Globus pallidus (tissue), 1 donor: ENCODE measurements at regions not wholly inside any gene's neighbourhood (a gene's known extent, or its start where the extent isn't known, plus 50 kb on each side); places are given as distances from the start of the nearest gene placed in this dataset.
"Not testable (repeated sequence)": the region's sequence is repeated elsewhere in the genome, so short reads cannot be mapped to it uniquely, and the experiment has no call there.

ENCODE experiments used
- DNase-seq: peaks from one replicate; pipeline ENCODE4 v3.0.0-alpha.2; 2015; ENCODE audit warnings: low spot score

DNA sequence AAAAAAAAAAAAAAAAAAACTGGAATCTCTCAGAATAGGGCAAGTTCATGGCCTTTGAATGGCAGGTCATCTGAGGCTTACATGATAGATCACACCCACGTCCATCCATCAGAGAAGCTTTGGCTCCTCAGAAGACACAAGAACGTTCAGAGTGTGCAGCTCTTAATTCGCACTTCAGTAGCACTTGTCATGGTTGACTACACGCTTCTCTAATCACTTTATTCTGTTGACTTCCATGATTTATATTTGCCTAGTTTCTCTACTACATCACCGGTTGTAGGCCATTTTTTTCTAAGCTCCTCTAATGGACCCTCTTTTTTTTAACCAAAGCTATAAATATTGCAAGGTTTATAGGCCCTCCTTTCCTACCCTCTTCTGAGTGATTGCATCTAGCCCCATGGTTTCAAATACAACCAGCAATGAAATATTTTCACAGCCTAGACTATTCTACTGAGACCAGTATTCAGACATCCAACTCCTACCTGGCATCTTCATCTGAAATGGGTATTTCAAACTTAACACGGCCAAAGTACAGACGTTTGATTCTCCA lies 305.4 kb upstream of the CELF2 start:
- no peak for DNase-seq

DNA sequence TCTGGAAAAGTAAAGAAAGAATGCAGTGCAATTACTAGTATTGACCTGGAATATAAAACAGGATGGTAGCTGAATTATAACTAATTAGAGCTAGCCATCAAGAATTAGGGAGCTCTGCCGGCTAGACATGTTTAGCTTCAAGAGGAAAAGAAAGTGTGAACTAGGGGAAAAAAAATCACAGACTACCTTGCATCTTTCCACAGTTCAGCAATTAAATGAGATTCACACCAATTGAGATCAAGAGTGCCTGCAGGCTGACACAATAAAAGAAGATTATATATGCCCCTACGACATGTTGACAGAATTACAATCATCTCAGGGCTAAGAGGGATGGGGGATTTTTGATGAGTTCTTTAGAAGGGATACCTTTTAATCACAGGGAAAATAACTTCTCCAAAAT lies 303.3 kb upstream of the CELF2 start:
- DNase-seq: no peak

DNA sequence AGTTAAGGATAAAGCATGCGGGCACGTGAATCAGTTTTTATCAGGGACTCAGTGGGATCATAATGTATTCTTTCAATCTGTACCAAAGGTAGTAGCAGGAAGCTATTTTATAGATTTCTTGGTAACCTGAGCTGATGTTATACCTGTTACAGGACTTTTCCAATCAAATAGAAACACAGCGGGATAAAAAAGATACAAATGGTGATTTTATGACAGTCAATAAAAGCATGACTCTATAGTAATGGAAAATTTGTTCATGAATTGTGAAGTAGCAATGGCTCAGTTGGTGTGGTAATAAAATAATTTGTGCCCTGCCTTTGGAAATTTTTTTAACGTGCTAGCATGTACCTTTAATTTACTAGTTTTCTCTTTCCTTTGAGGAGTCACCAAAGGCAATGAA lies 300.7 kb upstream of the CELF2 start:
- no peak for DNase-seq

DNA sequence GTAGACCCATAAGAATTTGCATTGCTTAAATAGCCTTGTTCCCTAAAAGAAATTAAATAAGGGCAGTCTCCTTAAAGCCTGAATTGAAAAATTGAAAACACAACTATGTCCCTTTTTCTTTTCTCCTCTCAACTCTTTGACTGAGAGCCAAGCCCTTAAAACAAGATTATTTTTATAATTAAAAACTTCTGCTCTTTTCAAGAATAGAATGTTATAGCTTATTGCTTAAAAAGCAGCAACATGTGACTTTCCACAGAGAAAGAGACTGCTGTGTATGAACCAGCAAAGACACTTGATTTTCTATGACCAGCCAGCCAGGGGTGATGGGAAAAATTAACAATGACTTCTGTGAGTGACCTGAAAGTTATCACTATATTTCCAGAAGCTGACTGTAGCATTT lies 295.2 kb upstream of the CELF2 start:
- DNase-seq: no peak

DNA sequence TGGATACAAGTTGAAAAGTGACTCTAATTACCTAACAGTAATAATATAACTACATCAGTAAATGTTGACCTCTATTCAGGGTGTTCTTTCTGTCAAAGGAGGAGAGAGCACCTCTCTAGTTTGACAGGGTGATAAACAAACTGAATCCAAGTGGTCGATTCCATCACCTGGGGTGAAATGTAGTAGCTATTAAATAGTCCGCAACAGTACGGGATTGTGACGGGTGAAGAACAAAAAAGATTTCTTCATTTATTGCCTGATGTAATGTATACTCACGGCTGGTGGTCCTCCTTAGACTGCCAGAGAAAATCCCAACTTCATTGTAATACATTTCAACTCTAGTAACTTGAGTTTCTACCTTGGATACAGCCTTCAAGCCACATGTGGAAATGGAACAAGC lies 292.5 kb upstream of the CELF2 start:
- DNase-seq: no peak

DNA sequence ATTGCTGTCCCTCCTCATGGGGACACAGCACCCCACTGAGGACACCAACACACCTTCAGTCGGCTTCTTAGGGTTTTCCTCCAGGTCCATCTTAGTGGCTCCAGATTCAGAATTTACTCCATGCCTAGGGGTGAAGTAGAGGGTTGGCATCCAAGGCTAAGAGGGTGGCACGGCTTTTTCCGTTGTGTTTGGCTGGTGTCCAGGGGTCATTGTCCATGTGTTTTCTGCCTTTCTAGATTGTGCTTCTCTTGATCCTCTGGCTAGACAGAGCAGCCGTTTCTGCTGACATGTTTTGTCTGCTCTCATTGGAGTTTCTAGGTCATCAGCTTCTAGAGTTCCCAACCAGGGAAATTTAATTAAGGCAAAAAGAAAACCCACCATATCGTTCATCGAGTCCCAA lies 291.6 kb upstream of the CELF2 start:
- no peak for DNase-seq

DNA sequence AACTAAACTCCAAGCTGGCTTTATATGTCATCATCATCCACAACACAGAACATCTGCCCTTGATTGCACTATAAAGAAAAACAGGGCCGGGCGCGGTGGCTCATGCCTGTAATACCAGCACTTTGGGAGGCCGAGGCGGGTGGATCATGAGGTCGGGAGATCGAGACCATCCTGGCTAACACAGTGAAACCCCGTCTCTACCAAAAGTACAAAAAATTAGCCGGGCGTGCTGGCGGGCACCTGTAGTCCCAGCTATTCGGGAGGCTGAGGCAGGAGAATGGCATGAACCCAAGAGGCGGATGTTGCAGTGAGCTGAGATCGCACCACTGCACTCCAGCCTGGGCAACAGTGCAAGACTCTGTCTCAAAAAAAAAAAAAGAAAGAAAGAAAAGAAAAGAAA lies 290.3 kb upstream of the CELF2 start:
- DNase-seq: not testable (repeated sequence)

DNA sequence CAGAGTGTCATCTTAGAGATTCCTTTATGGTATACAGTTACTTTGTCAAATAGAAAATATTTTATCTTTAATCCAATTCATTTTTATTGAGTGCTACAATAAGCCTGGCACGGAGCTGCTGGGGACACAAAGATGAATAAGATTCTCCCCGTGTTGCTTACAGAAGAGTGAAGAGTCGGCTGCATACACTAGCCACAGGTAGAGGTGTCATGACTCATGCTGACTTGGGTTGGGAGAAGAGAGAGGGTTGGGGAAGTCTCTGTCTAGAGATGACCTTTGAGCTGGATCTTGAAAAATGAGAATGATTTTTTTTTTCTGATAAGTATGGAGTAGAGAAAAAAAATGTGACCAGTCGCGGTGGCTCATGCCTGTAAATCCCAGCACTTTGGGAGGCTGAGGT lies 289.9 kb upstream of the CELF2 start:
- no peak for DNase-seq

DNA sequence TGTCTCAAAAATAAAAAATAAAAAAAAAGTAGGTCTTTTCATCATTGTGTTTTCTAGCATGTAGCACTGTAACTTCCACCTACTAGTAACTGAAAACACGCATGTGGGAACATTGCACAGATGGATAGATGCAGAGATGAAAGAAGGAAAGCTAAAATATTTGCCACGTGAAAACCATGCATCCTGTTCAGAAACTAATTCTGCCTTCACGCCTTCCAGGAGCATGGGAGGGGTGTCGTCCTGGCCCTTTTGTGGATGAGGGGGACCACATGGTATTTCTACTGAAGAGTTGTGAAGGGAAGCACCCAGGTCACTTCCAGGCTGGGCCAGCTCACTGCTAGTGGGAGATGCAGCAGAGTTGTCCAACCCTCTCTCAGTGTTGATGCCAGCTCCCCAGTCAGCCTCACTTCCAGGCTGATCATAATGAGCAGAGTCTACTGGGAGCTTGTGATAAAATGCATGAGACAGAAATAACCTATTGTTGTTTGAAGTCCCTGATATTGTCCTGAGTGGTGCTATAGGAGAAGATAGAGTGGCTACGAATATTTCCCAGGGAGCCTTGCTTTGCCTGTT lies 287.1 kb upstream of the CELF2 start:
- no peak for DNase-seq

DNA sequence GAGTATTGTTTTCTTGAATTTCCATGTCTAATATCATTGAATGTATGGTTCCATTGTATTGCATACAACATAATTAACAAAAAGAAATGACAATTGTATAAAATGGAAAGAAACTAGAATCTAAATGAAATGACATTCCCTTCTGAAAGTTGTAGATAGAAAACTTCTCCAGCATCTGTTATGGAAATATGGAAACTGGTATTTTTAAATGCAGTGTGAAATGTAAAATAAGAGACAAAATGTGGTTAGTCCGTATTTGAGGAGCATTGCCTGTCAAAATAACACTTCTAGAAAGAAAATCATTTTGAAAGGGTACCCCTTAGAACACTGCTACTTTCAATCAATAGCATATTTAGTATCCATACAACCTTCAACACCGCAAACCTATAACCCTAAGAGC lies 286.3 kb upstream of the CELF2 start:
- no peak for DNase-seq

DNA sequence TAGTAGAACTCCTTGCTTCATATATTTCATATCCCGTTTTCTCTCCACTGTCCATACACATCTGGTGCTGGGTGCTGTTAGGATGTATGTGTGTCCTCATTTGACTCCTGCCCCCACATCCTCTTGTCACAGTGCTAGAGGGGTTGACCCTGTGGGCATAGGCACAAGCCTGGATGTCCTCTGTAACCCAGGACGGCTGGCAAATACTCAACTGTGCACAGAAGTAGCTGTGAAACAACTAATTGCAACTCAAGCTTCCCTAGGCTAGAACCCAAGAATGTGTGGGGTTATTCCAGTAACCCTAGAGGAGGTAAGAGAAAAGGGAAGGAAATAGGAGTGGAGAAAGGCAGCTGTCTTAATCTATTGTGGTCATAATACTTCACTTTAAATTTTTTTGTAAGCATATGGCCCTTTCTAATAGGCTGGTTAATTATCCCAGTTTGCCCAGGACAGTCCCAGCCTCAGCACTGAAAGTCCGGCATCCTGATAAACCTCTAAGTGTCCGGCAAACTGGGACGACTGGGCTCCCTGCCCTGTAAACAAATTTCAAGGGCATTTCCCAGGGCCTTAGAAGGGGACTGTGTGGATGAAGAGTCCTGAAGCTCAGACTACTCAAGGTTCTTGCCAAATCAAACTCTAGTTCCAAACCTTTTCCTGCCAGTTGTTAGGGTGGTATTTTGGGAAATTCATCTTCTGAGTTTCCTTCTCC lies 283.2 kb upstream of the CELF2 start:
- peak; percentile 7 for DNase-seq

DNA sequence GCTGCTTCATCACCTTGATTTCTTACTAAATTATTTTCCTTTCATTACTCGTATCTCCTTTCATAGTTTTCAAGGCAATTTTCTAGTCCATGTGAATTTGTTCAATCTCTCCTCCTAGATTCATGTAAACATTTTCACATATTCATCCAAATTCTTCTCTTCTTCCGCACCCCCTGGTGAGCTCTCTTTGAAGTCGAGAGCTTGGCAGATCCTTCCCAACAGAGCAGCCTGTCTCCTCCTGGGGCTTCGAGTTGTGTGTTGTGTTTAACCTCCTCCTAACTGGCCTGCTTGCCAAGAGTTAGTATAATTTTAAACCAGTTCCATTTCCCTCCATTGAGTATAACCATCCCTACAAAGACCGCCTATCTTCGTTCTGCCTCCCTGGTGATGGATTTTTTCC lies 272.4 kb upstream of the CELF2 start:
- DNase-seq: no peak

DNA sequence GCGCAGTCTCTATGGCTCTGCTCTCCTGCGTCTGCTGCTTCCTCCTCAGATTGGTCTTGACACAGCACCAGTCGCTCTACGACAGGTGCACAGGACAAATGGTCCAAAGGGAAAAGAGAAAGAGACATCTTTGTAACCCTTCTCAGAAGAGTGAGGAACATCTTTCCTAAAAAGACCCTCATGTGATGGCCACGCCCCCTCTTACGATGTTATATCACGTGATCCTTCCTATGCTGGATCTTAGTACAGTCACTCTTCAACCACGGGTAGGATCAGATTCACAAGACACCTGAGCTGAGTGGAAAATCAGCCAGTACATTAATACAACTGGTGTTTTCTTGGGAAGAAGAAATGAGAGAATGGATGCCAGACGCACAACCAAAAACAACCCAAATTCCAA lies 262.2 kb upstream of the CELF2 start:
- DNase-seq: no peak

DNA sequence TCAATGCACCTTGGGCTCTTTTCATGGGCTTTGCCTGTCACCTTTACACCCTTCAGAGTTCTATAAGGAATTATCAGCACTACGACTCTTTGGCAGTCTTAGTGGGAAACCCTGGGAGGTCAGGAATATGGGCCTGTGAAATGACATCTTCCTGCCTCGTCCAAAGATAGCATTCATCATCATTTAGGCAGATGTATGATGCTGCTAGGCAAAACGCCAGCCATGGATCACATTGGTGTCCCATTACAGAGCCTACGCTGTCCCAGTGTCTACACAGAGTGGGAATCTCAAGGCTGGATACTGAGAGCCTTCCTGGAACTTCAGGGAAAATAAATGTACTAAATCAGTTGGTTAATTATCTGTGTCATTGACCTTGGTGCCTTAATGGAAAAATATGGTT lies 259.4 kb upstream of the CELF2 start:
- no peak for DNase-seq

DNA sequence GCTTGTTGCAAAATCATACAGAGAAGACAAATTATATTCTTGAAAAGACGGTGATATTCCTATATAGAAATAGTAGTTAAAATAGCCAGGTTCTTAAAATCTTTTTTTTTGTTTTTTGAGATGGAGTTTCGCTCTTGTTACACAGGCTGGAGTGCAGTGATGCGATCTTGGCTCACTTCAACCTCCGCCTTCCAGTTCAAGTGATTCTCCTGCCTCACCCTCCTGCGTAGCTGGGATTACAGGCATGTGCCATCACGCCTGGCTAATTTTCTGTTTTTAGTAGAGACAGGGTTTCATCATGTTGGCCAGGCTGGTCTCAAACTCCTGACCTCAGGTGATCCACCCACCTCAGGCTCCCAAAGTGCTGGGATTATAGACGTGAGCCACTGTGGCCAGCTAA lies 257.9 kb upstream of the CELF2 start:
- not testable (repeated sequence) for DNase-seq

DNA sequence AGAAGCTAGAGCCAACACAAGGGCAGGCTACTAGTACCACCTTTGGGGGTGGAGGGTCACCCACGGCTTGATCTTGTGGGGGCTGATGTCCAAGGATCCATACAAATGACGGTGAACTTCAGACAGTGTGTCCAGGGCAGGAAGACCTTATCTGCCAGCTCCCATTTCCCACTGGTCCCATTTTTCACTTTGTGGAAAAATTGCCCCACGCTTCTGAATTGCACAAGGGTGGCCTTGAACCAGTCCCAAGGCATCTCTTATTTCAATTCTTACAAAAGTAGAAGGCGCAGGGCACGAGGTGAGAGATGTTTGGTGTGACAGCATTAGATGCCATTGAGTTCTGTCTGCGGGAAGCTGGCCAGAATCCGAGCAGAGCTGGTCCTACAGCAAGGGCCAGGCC lies 252.7 kb upstream of the CELF2 start:
- no peak for DNase-seq

DNA sequence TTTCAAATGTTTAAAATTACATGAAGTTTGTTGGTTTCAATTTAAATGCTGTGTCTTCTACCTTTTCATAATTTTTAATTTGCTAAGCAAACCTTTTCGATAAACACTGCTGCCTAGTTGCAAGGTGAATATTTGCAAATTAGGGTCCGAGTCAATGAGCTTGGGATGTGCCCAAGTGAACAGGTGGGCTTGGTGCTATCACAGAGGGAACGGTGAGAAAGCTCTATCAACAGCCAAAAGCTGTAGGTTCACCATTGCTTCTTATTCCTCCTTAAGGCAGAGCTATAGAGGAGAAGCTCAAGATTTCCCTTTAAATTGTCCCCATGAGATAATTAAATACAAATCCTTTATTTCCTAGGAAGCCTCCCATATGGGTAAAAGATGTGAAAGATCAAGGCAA lies 245.3 kb upstream of the CELF2 start:
- DNase-seq: no peak

DNA sequence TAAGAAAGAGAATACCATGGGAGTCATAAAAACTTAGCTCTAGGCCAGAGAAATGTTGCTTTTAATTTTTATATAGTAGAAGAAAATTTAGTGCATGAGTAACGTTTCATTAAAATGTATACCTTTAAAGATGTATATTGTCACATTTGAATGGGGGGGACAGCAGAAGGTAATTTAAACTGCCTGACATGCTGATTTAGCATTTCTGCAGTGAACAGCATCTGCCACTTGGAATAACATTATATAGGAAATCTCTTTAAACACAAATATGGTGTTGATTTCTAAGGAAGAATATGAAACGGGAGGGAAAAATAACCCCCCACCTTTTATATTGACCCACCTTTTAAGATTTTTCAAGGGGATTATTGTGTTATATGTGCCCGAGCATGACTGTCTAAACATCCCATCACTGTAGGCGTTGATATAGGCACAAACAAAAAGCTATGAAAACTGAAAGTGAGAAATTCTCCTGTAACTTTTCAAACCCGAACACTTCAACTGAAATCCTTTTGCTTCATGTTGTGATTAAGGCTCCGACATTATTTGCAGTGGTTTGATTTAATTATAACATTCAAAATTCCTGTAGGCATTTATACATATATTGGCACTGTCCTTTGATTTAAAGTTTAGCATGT lies 244.7 kb upstream of the CELF2 start:
- no peak for DNase-seq

DNA sequence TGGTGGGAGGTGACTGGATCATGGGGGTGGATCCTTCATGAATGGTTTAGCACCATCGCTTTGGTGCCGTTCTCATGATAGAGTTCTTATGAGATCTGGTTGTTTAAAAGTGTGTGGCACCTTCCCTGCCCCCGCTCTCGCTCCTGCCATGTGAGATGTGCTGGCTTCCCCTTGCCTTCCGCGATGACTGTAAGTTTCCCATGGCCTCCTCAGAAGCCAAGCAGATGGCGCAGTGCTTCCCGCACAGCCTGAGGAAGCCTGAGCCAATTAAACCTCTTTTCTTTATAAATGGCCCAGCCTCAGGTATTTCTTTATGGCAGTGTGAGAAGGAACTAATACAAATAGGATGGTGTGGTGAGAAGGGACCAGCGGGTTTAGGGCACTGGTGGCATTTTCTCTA lies 243.3 kb upstream of the CELF2 start:
- no peak for DNase-seq

DNA sequence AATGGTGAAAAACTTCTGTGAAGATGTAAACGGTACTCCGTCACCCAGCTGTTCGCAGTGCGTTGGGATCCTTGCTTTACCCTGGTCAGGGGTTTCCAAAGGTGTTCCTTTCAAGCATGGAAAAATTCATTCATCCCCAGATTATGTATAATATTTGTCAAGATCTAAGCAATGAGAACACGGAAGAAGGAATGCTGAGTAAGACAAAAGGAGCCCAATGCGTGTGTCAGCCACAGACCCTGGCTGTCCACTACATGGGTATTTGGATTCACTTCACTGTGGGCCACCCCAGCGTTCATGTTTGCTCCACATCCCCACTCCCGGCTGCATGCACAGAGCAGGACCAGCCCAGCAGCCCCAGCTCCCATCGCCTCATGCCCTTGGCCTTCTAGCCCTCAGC lies 241.3 kb upstream of the CELF2 start:
- no peak for DNase-seq

DNA sequence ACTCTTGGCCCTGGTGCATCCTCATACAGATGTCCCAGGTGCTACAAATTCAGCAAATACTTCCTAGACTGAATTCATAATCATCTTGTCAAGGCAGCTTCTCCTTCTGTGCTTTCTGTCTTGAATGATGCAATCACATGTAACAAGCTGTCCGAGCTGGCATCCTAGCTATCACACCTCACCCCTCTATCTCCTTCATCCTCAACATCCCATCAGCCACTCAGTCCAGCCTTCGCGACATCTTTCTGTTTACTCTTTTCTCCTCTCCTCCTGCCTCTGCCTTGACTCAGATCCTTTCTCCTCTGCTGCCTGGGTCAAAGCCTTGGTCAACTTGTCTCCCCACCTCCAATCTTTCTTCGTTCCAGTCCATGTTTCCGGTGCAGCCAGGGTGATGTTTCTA lies 240.4 kb upstream of the CELF2 start:
- DNase-seq: no peak

DNA sequence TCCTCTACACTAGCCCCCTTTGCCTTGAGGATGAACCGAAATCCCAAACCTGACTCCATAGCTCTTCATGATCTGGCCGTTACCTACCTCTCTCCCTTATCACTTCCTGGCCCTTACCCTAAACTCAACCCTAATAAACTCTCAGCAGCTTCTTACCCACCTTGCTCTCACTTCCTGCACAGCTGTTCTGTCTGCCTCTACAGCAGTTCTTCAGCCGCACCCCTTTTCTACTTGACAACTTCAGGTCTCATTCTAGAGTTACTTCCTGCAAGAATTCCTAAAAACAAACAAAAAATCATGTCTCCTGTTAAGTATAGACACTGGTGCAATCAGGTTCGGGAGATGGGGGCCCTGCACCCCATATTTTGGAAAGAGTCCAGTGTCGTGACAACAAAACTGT lies 239.9 kb upstream of the CELF2 start:
- DNase-seq: no peak

DNA sequence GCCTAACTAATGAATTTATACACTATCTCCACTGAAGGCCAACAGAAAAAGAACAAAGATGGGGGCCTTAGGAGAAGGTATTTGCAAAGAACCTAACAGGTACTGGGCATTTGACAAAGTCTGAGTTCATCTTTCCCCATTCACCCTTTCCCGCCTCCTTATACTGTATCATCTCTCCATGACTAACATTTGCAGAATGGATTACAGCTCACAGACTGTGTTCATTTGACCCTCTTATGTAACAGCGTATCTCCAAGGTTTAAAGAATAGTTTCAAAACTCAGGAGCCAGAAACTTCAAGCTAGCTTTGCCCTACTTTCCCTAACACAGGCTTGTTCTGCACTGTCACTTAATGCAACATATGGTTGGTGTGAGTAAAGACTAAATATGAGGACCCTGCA lies 238.7 kb upstream of the CELF2 start:
- no peak for DNase-seq

DNA sequence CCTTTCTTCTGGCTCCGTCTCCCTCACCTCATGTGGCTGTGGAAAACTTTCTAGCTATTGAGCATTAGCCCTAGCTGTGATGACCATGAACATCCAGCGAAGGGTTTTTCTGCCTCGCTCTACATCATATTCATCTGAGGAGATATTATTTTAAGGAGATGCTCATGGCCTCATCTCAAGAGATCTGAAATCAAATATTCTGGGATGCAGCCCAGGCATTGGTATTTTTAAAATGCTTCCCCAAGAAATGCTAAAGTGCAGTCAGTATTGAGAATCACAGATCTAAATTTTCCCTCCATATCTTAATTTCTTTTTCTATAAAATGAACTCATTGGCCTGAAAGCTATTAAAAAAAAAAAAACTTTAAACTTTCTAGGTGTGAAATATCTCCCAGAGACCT lies 238.2 kb upstream of the CELF2 start:
- no peak for DNase-seq
